SH-SY5Y (cell line): ENCODE measurements at regions not wholly inside any gene's neighbourhood (a gene's known extent, or its start where the extent isn't known, plus 50 kb on each side); places are given as distances from the start of the nearest gene placed in this dataset.

Source experiments
- GATA2 ChIP-seq: IDR thresholded peaks from 2 replicates; pipeline ENCODE4 v1.6.1; 2011; ENCODE audit warnings: mild to moderate bottlenecking, low read depth, low read length
- GATA3 ChIP-seq: IDR thresholded peaks from 2 replicates; pipeline ENCODE4 v1.6.1; 2011; ENCODE audit warnings: low read depth, mild to moderate bottlenecking, low read length, moderate library complexity

- TF ChIP-seq GATA2 (no peak), GATA3 (no peak)
These were observed 626.6 kb upstream of the TPK1 start for GRCh38 chr7:145462463-145462862.
